Stomach (tissue), 8 donors: ENCODE measurements at regions not wholly inside any gene's neighbourhood (a gene's known extent, or its start where the extent isn't known, plus 50 kb on each side); places are given as distances from the start of the nearest gene placed in this dataset.
A peak's percentile ranks its signal among the peaks of the same experiment; 100 is the strongest.
"Not testable (repeated sequence)": the region's sequence is repeated elsewhere in the genome, so short reads cannot be mapped to it uniquely, and the experiment has no call there.

Experiments used
- DNase-seq, 2 donors: peaks; one replicate each; pipeline versions ENCODE4 v3.0.0 to v3.0.0-alpha.2; 2013 to 2019
- H3K27ac ChIP-seq, 5 donors: fragments of 200-600 bp in 4 of 5; sonication (generic) in 4 of 5; one replicate each; pipeline ENCODE4 v1.5.1; 2013 to 2019; ENCODE audit warnings: mild to moderate bottlenecking in 1 of 5, moderate library complexity in 1 of 5
- H3K27me3 ChIP-seq, 3 donors: fragments of 200-600 bp; sonication (generic); one replicate each; pipeline ENCODE4 v1.5.1; 2017 to 2019; ENCODE audit warnings: mixed run types in 1 of 3
- H3K36me3 ChIP-seq, 4 donors: fragments of 200-600 bp; sonication (generic); 1 replicate in 3 of 4; 2 replicates in 1 of 4; pipeline ENCODE4 v1.5.1; 2016 to 2019
- H3K4me1 ChIP-seq, 4 donors: fragments of 200-600 bp; sonication (generic); one replicate each; pipeline ENCODE4 v1.5.1; 2016 to 2019
- H3K4me3 ChIP-seq, 4 donors: fragments of 200-600 bp; sonication (generic) in 3 of 4; one replicate each; pipeline ENCODE4 v1.5.1; 2016 to 2019; ENCODE audit warnings: mild to moderate bottlenecking in 1 of 4
- H3K9me3 ChIP-seq, 4 donors: fragments of 200-600 bp; sonication (generic); one replicate each; pipeline ENCODE4 v1.5.1; 2016 to 2019
- CTCF ChIP-seq, 7 experiments: fragments of 450-650 bp in 4 of 7; fragments of 200-600 bp in 3 of 7; sonication (generic) in 3 of 7; IDR thresholded peaks; one replicate each; pipeline ENCODE4 v1.5.1; 2016 to 2019; ENCODE audit warnings: antibody characterized with exemption in 7 of 7, control low read depth in 2 of 7, mild to moderate bottlenecking in 1 of 7
- EP300 ChIP-seq: sonication (generic); formaldehyde crosslinking; IDR thresholded peaks from one replicate; pipeline ENCODE4 v1.6.1; 2017; ENCODE audit warnings: antibody characterized with exemption
- POLR2A ChIP-seq, 4 donors: fragments of 450-650 bp; IDR thresholded peaks; one replicate each; pipeline ENCODE4 v1.6.1; 2016; ENCODE audit warnings: antibody characterized with exemption in 4 of 4, control low read depth in 2 of 4, mild to moderate bottlenecking in 1 of 4, moderate library complexity in 1 of 4
- POLR2AphosphoS5 ChIP-seq, 3 donors: sonication (generic); formaldehyde crosslinking; IDR thresholded peaks; one replicate each; pipeline ENCODE4 v1.6.1; 2016; ENCODE audit warnings: antibody characterized with exemption in 3 of 3
- WGBS, 5 donors: extraction: QIAGEN DNeasy Blood & Tissue Kit in 3 of 5; methylation state at CpG; one replicate each; pipeline versions ENCODE4 v1.1.5 to v1.1.7; 2013 to 2018; 5-methylcytosine and 5-hydroxymethylcytosine counted together
- intact Hi-C: fragments of 100-400 bp; cut with DNase I; formaldehyde crosslinking; loops from one replicate; pipeline ENCODE4 v1.15.1; 2023; ENCODE audit warnings: low total_unique reads
- donor health status: healthy with polysubstance abuse.
- donor health status: Bipolar disorder and iron deficiency.
- donor health status: healthy.

GRCh38 chr1:174105086-174105485 is 54.2 kb upstream of the RABGAP1L start:
- no peak overlapping the region for H3K4me3 ChIP-seq
- no peak for DNase-seq
- H3K4me1 ChIP-seq: no peaks in the 10 kb centered on the region
- intact Hi-C loops: no loop called here
- H3K27me3 ChIP-seq: no peaks in the 10 kb centered on the region
- no peak overlapping the region for H3K27ac ChIP-seq
- TF ChIP-seq EP300: no peak
- no peak for TF ChIP-seq POLR2A (IDR thresholded peaks at IDR 0.05)
- TF ChIP-seq CTCF (IDR thresholded peaks at IDR 0.05): no peak
- TF ChIP-seq POLR2AphosphoS5 (IDR thresholded peaks at IDR 0.05): no peak
- H3K9me3 ChIP-seq: no peaks in the 10 kb centered on the region
- WGBS, 5 donors: 77 to 87% (median 80%) methylated on average over 8 of the region's 8 CpGs
- no peaks in the 10 kb centered on the region for H3K36me3 ChIP-seq

GRCh38 chr1:174103766-174104165 is 55.6 kb upstream of the RABGAP1L start:
- no peak for DNase-seq
- 84 to 90% (median 86%) methylated on average over 2 of the region's 2 CpGs for WGBS, 5 donors
- Histone ChIP-seq H3K4me1 (no peaks in the 10 kb centered on the region), H3K27me3 (no peaks in the 10 kb centered on the region), H3K4me3 (no peak overlapping the region), H3K36me3 (no peaks in the 10 kb centered on the region), H3K27ac (no peak overlapping the region), H3K9me3 (no peaks in the 10 kb centered on the region)
- intact Hi-C loops: no loop called here
- TF ChIP-seq POLR2AphosphoS5 (IDR thresholded peaks at IDR 0.05): no peak
- TF ChIP-seq POLR2A (IDR thresholded peaks at IDR 0.05): no peak
- TF ChIP-seq EP300: no peak
- TF ChIP-seq CTCF (IDR thresholded peaks at IDR 0.05): no peak

- H3K36me3 ChIP-seq, DNase-seq, H3K27me3 ChIP-seq, H3K4me1 ChIP-seq, intact Hi-C loops, H3K27ac ChIP-seq, H3K9me3 ChIP-seq, H3K4me3 ChIP-seq: not testable (repeated sequence)
- WGBS, 5 donors: 88 to 93% (median 89%) methylated on average over 9 of the region's 9 CpGs
These were observed 57.3 kb upstream of the RABGAP1L start for GRCh38 chr1:174101976-174102375.

- Histone ChIP-seq H3K4me1 (no peaks in the 10 kb centered on the region), H3K27me3 (no peaks in the 10 kb centered on the region), H3K27ac (no peak overlapping the region), H3K36me3 (no peaks in the 10 kb centered on the region), H3K4me3 (no peak overlapping the region), H3K9me3 (no peaks in the 10 kb centered on the region)
- 78 to 90% (median 89%) methylated on average over 2 of the region's 2 CpGs for WGBS, 5 donors
- TF ChIP-seq CTCF (IDR thresholded peaks at IDR 0.05) (no peak), EP300 (no peak), POLR2A (IDR thresholded peaks at IDR 0.05) (no peak), POLR2AphosphoS5 (IDR thresholded peaks at IDR 0.05) (no peak)
- DNase-seq: no peak
- intact Hi-C loops: no loop called here
These were observed 61.9 kb upstream of the RABGAP1L start for GRCh38 chr1:174097426-174097825.

- WGBS, 5 donors: 63 to 75% (median 66%) methylated on average over 5 of the region's 5 CpGs
- H3K27me3 ChIP-seq, H3K27ac ChIP-seq, intact Hi-C loops, H3K4me3 ChIP-seq, H3K9me3 ChIP-seq, H3K36me3 ChIP-seq, H3K4me1 ChIP-seq: not testable (repeated sequence)
- DNase-seq: peak in 1 of 2 donors; percentile 6
These were observed 65.5 kb upstream of the RABGAP1L start for GRCh38 chr1:174093789-174094188.

- no peaks in the 10 kb centered on the region for H3K36me3 ChIP-seq
- intact Hi-C loops: no loop called here
- H3K27ac ChIP-seq: no peak overlapping the region
- 84 to 90% (median 88%) methylated on average over 3 of the region's 3 CpGs for WGBS, 5 donors
- H3K27me3 ChIP-seq: no peaks in the 10 kb centered on the region
- no peak overlapping the region for H3K4me3 ChIP-seq
- no peak for TF ChIP-seq EP300
- TF ChIP-seq POLR2A (IDR thresholded peaks at IDR 0.05): no peak
- no peak for TF ChIP-seq POLR2AphosphoS5 (IDR thresholded peaks at IDR 0.05)
- no peak for TF ChIP-seq CTCF (IDR thresholded peaks at IDR 0.05)
- H3K9me3 ChIP-seq: peaks cover 3 to 15% (median 9%) of the 10 kb centered on the region in 4 donors
- DNase-seq: peak in 1 of 2 donors; percentile 4
- H3K4me1 ChIP-seq: no peaks in the 10 kb centered on the region
These were observed 68.3 kb upstream of the RC3H1 start for GRCh38 chr1:174090471-174090870.
